OCI-LY1 (cell line): ENCODE measurements at regions not wholly inside any gene's neighbourhood (a gene's known extent, or its start where the extent isn't known, plus 50 kb on each side); places are given as distances from the start of the nearest gene placed in this dataset.

Experiments used
- H2AFZ ChIP-seq: fragments of 200-600 bp; sonication (generic), shearing (Covaris generic); 2 replicates; pipeline ENCODE4 v1.6.0; 2014; ENCODE audit warnings: antibody characterized with exemption, mild to moderate bottlenecking, low read length
- H3F3A ChIP-seq: fragments of 200-600 bp; sonication (generic), shearing (Covaris generic); 2 replicates; pipeline ENCODE4 v1.6.0; 2014; ENCODE audit warnings: mild to moderate bottlenecking, antibody characterized with exemption, low read length, moderate library complexity; ENCODE audit not compliant: insufficient read depth
- H3K27ac ChIP-seq: fragments of 200-600 bp; sonication (generic); 2 replicates; pipeline ENCODE4 v1.5.1; 2014; ENCODE audit warnings: low read length, mixed run types, mild to moderate bottlenecking, low read depth; ENCODE audit not compliant: poor library complexity, severe bottlenecking
- H3K27me3 ChIP-seq: fragments of 200-600 bp; sonication (generic); 2 replicates; pipeline ENCODE4 v1.6.0; 2014; ENCODE audit warnings: antibody characterized with exemption, mild to moderate bottlenecking, low read length, moderate library complexity; ENCODE audit not compliant: insufficient read depth
- H3K36me3 ChIP-seq: fragments of 200-600 bp; sonication (generic); 2 replicates; pipeline ENCODE4 v1.6.1; 2014; ENCODE audit warnings: mild to moderate bottlenecking, antibody characterized with exemption, low read length, moderate library complexity, mixed read lengths; ENCODE audit not compliant: insufficient read depth
- H3K4me1 ChIP-seq: fragments of 200-600 bp; sonication (generic); 2 replicates; pipeline ENCODE4 v1.5.1; 2014; ENCODE audit warnings: mild to moderate bottlenecking, low read length, moderate library complexity; ENCODE audit not compliant: insufficient read depth, severe bottlenecking
- H3K4me2 ChIP-seq: fragments of 200-600 bp; sonication (generic), shearing (Covaris generic); 2 replicates; pipeline ENCODE4 v1.6.1; 2014; ENCODE audit warnings: low read length
- H3K4me3 ChIP-seq: fragments of 200-600 bp; sonication (generic); 2 replicates; pipeline ENCODE4 v1.5.1; 2014; ENCODE audit warnings: low read length, low read depth, mild to moderate bottlenecking, mixed read lengths; ENCODE audit not compliant: poor library complexity, severe bottlenecking
- H3K79me2 ChIP-seq: fragments of 200-600 bp; shearing (Covaris generic); 2 replicates; pipeline ENCODE4 v1.6.1; 2016; ENCODE audit warnings: mixed run types, low read length, mixed read lengths; ENCODE audit not compliant: insufficient read depth
- H3K9ac ChIP-seq: fragments of 200-600 bp; sonication (generic), shearing (Covaris generic); 2 replicates; pipeline ENCODE4 v1.6.1; 2014; ENCODE audit warnings: mild to moderate bottlenecking, low read length, mixed read lengths
- H3K9me2 ChIP-seq: fragments of 200-600 bp; sonication (generic), shearing (Covaris generic); 2 replicates; pipeline ENCODE4 v1.6.1; 2014; ENCODE audit warnings: low read depth, mild to moderate bottlenecking, low read length, mixed read lengths
- H3K9me3 ChIP-seq: fragments of 200-600 bp; shearing (Covaris generic); 2 replicates; pipeline ENCODE4 v1.6.1; 2014; ENCODE audit warnings: low read length, mixed read lengths
- H4K20me1 ChIP-seq: fragments of 200-600 bp; sonication (generic), shearing (Covaris generic); 2 replicates; pipeline ENCODE4 v1.6.0; 2016; ENCODE audit warnings: mild to moderate bottlenecking, low read length; ENCODE audit not compliant: insufficient read depth
- EZH2 ChIP-seq: fragments of 200-600 bp; sonication (generic), shearing (Covaris generic); IDR thresholded peaks from 2 replicates; pipeline ENCODE4 v1.8.0; 2017; ENCODE audit warnings: borderline replicate concordance, mixed run types, mild to moderate bottlenecking, antibody characterized with exemption, low read length, moderate library complexity, mixed read lengths
- TF ChIP-seq, protein P1 (sequence below): fragments of 200-600 bp; sonication (generic), shearing (Covaris generic); IDR thresholded peaks from 2 replicates; pipeline ENCODE4 v1.5.1; 2017; ENCODE audit warnings: mild to moderate bottlenecking, antibody characterized with exemption, low read length, moderate library complexity, mixed read lengths

DNA sequence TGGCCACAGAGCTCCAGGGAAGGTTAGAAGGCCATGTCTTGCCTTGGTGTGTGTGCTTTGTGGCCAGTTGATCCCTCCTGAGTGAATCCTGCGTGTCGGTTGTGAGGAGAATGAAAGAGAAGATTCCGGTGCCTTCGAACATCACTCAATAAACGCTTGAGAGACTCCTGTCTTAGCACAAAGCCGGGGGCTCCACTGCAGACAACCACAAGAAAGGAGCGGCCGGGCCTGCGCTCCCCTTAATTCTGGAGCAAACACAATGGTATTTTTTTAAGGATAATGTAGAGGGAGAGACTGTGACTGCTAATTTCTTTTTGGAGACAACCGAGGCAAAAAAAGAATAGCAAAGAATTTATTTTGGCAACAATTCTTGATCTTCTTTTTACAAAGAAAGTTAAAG, 286.8 kb upstream of the SHH start:
- Histone ChIP-seq H4K20me1 (no peaks in the 10 kb centered on the region), H3K9me3 (no peaks in the 10 kb centered on the region), H3K4me3 (no peak overlapping the region), H3K27me3 (no peaks in the 10 kb centered on the region; the same call in 1 of the 2 replicates), H2AFZ (no peak overlapping the region), H3F3A (no peaks in the 10 kb centered on the region), H3K9me2 (no peaks in the 10 kb centered on the region), H3K4me2 (no peak overlapping the region), H3K4me1 (no peaks in the 10 kb centered on the region), H3K79me2 (no peaks in the 10 kb centered on the region), H3K36me3 (no peaks in the 10 kb centered on the region), H3K27ac (no peak overlapping the region), H3K9ac (no peak overlapping the region)
- TF ChIP-seq EZH2 = no peak
- TF ChIP-seq, protein P1, sequence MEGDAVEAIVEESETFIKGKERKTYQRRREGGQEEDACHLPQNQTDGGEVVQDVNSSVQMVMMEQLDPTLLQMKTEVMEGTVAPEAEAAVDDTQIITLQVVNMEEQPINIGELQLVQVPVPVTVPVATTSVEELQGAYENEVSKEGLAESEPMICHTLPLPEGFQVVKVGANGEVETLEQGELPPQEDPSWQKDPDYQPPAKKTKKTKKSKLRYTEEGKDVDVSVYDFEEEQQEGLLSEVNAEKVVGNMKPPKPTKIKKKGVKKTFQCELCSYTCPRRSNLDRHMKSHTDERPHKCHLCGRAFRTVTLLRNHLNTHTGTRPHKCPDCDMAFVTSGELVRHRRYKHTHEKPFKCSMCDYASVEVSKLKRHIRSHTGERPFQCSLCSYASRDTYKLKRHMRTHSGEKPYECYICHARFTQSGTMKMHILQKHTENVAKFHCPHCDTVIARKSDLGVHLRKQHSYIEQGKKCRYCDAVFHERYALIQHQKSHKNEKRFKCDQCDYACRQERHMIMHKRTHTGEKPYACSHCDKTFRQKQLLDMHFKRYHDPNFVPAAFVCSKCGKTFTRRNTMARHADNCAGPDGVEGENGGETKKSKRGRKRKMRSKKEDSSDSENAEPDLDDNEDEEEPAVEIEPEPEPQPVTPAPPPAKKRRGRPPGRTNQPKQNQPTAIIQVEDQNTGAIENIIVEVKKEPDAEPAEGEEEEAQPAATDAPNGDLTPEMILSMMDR = no peak

- no peak for TF ChIP-seq EZH2
- Histone ChIP-seq H3K27ac (no peak overlapping the region), H3K4me2 (no peak overlapping the region)
Measured at GRCh38 chr7:156096771-156097538, 284.7 kb upstream of the SHH start.

GRCh38 chr7:156095908-156096539, 283.8 kb upstream of the SHH start:
- Histone ChIP-seq H3K9me2 (no peaks in the 10 kb centered on the region), H3K27me3 (peaks cover 3% of the 10 kb centered on the region; the same call in 1 of the 2 replicates), H3K79me2 (no peaks in the 10 kb centered on the region), H3K9me3 (no peaks in the 10 kb centered on the region), H3K4me2 (no peak overlapping the region), H2AFZ (no peak overlapping the region), H4K20me1 (no peaks in the 10 kb centered on the region), H3K4me3 (no peak overlapping the region), H3K9ac (no peak overlapping the region), H3K27ac (no peak overlapping the region), H3K4me1 (no peaks in the 10 kb centered on the region), H3K36me3 (no peaks in the 10 kb centered on the region), H3F3A (no peaks in the 10 kb centered on the region)
- TF ChIP-seq, protein P1 = no peak
- TF ChIP-seq EZH2 = no peak

More at GRCh38 chr7:156096771-156097538, 284.7 kb upstream of the SHH start:
- no peaks in the 10 kb centered on the region; the same call in 1 of the 2 replicates for H3K27me3 ChIP-seq
- H3K9ac ChIP-seq = no peak overlapping the region
- no peak overlapping the region for H2AFZ ChIP-seq
- H3K79me2 ChIP-seq = no peaks in the 10 kb centered on the region
- no peaks in the 10 kb centered on the region for H3K36me3 ChIP-seq
- no peak overlapping the region for H3K4me3 ChIP-seq
- H3K9me2 ChIP-seq = no peaks in the 10 kb centered on the region
- H3F3A ChIP-seq = no peaks in the 10 kb centered on the region
- H3K4me1 ChIP-seq = no peaks in the 10 kb centered on the region
- no peaks in the 10 kb centered on the region for H3K9me3 ChIP-seq
- H4K20me1 ChIP-seq = no peaks in the 10 kb centered on the region
